ENCODE measurements at regions not wholly inside any gene's neighbourhood (a gene's known extent, or its start where the extent isn't known, plus 50 kb on each side); places are given as distances from the start of the nearest gene placed in this dataset.

GRCh38 chr1:4218619-4219018 lies 318.5 kb upstream of the C1orf174 start:
- ChIA-PET POLR2A (no interaction called here), CTCF (no interaction called here)
- no peak for TF ChIP-seq CTCF (IDR thresholded peaks at IDR 0.05; ENCODE audit: unreplicated experiment)
- no peak for DNase-seq (ENCODE audit: unreplicated experiment)
- Mint-ChIP-seq H3K27ac (ENCODE audit: low read depth, unreplicated experiment) (no peak overlapping the region), H3K27me3 (ENCODE audit: insufficient read depth, unreplicated experiment) (no peaks in the 10 kb centered on the region), H3K9me3 (ENCODE audit: unreplicated experiment) (peaks cover 27% of the 10 kb centered on the region), H3K4me1 (ENCODE audit: insufficient read depth, unreplicated experiment) (no peaks in the 10 kb centered on the region), H3K36me3 (ENCODE audit: insufficient read depth, unreplicated experiment) (peaks cover 6% of the 10 kb centered on the region), H3K4me3 (ENCODE audit: unreplicated experiment) (no peak overlapping the region)
- no TSS peak for BruUV-seq (replicated peaks)
- intact Hi-C loops (cut with micrococcal nuclease), result no loop called here

GRCh38 chr1:4219111-4219510 lies 319.0 kb upstream of the C1orf174 start:
- BruUV-seq (replicated peaks), result no TSS peak
- H3K4me3 Mint-ChIP-seq (ENCODE audit: unreplicated experiment), result no peak overlapping the region
- H3K27me3 Mint-ChIP-seq (ENCODE audit: insufficient read depth, unreplicated experiment), result no peaks in the 10 kb centered on the region
- H3K4me1 Mint-ChIP-seq (ENCODE audit: insufficient read depth, unreplicated experiment), result no peaks in the 10 kb centered on the region
- intact Hi-C loops (cut with micrococcal nuclease), result no loop called here
- DNase-seq (ENCODE audit: unreplicated experiment), result no peak
- TF ChIP-seq CTCF (IDR thresholded peaks at IDR 0.05; ENCODE audit: unreplicated experiment), result no peak
- peaks cover 6% of the 10 kb centered on the region for H3K36me3 Mint-ChIP-seq (ENCODE audit: insufficient read depth, unreplicated experiment)
- peaks cover 26% of the 10 kb centered on the region for H3K9me3 Mint-ChIP-seq (ENCODE audit: unreplicated experiment)
- ChIA-PET CTCF (no interaction called here), POLR2A (no interaction called here)
- H3K27ac Mint-ChIP-seq (ENCODE audit: low read depth, unreplicated experiment), result no peak overlapping the region

GRCh38 chr1:4219826-4220225 lies 319.8 kb upstream of the C1orf174 start:
- POLR2A ChIA-PET, result no interaction called here
- BruUV-seq (replicated peaks), result no TSS peak
- Mint-ChIP-seq H3K27me3 (ENCODE audit: insufficient read depth, unreplicated experiment) (no peaks in the 10 kb centered on the region), H3K4me1 (ENCODE audit: insufficient read depth, unreplicated experiment) (no peaks in the 10 kb centered on the region), H3K36me3 (ENCODE audit: insufficient read depth, unreplicated experiment) (peaks cover 6% of the 10 kb centered on the region), H3K27ac (ENCODE audit: low read depth, unreplicated experiment) (no peak overlapping the region), H3K4me3 (ENCODE audit: unreplicated experiment) (no peak overlapping the region), H3K9me3 (ENCODE audit: unreplicated experiment) (peaks cover 18% of the 10 kb centered on the region)
- no peak for TF ChIP-seq CTCF (IDR thresholded peaks at IDR 0.05; ENCODE audit: unreplicated experiment)
- no peak for DNase-seq (ENCODE audit: unreplicated experiment)
- CTCF ChIA-PET, result no interaction called here
- intact Hi-C loops (cut with micrococcal nuclease), result no loop called here

- no peaks in the 10 kb centered on the region for H3K4me1 Mint-ChIP-seq (ENCODE audit: insufficient read depth, unreplicated experiment)
- H3K4me3 Mint-ChIP-seq (ENCODE audit: unreplicated experiment), result no peak overlapping the region
- H3K36me3 Mint-ChIP-seq (ENCODE audit: insufficient read depth, unreplicated experiment), result peaks cover 6% of the 10 kb centered on the region
- POLR2A ChIA-PET, result no interaction called here
- H3K27me3 Mint-ChIP-seq (ENCODE audit: insufficient read depth, unreplicated experiment), result no peaks in the 10 kb centered on the region
- no TSS peak for BruUV-seq (replicated peaks)
- intact Hi-C loops (cut with micrococcal nuclease), result no loop called here
- no peak for TF ChIP-seq CTCF (IDR thresholded peaks at IDR 0.05; ENCODE audit: unreplicated experiment)
- H3K27ac Mint-ChIP-seq (ENCODE audit: low read depth, unreplicated experiment), result no peak overlapping the region
- CTCF ChIA-PET, result interaction anchor here (1.0 kb wide), 1 partner anchor 17 kb away, joined by 3 read pairs; no protein-coding TSS in a partner anchor
- peaks cover 16% of the 10 kb centered on the region for H3K9me3 Mint-ChIP-seq (ENCODE audit: unreplicated experiment)
- no peak for DNase-seq (ENCODE audit: unreplicated experiment)
Measured at GRCh38 chr1:4220362-4220761, 320.3 kb upstream of the C1orf174 start.

Data from MCF 10A (cell line).